ENCODE measurements at regions not wholly inside any gene's neighbourhood (a gene's known extent, or its start where the extent isn't known, plus 50 kb on each side); places are given as distances from the start of the nearest gene placed in this dataset.

DNA sequence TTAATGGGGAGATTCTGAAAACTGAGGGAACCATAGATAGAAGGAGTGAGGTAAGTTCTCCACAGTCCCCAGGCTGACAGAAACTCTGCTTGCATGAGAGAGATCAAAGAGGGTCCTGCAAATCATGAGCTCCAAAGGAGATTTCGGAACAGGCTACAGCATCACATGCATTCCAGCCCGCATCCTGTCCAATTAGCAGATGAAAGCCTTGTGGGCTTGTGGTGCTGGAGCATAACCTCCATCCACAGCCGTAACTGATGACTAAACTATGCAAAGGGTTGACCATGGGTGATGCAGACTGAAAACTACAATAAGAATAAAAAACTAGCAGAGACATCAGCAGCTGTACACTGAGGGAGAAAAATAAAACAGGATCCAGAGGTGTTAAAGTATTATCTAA lies 654.5 kb downstream of the TLL1 start:
- TF ChIP-seq CTCF (IDR thresholded peaks at IDR 0.05): no peak

DNA sequence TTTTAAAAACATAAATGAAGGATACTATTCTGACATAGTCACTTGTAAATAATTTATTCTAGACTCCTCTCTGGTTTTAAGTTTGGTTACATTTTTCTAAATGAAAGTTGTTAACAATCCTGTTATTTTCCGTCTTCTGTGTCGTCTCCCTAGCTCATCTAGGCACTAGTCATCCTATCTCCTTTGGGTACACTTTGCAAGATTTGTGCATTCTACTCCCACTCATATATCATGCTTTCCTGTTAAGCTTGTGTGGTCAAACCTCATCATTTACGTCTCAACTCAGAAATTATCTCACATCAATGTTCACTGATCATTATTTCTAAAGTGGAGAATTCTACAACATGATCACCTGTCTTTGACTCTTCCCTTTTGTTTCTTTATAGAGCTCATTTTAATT lies 658.7 kb downstream of the TLL1 start:
- TF ChIP-seq CTCF (IDR thresholded peaks at IDR 0.05): no peak

DNA sequence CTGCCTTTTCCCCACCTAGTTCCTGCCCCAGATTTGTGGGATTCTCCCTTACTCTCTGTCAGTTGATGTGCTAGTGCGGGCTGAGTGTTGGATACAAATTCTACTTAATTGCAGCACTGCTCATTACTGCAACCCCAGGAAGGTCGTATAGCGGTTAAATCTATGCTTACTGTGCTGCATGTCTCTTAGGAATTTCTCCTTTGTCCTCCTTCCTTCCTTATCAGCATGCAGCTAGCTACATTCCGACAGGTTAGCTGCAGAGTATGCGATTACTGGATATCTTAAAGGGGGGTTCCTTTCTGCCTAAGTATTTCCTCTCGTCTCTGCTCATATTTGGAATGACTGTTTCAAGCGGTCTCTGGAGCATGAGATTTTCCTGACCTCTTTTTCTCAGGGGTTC lies 662.8 kb downstream of the TLL1 start:
- TF ChIP-seq CTCF (IDR thresholded peaks at IDR 0.05): no peak

DNA sequence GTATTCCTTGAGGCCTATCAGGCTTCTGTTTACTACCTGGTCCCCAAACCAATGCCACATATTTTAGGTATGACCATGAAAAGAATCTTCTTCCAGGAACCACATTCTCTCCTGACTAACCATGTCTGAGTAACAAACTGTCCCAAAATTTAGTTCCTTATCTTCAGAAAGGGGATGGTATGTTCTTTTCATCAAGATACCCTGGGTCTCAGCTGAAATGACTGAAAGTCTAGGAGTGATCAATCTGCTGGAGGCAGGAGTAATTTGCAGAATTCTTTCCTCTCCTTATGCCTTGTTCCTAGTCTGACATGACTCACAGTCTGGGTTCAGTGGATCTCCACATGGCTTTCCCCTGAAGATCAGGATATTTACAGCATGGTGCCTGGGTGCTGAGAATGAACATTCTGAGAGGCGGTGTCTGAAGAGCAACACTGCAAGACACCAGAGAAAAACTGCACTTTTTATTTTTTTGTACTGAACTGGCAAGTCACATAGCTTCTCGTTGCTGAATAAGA lies 665.5 kb downstream of the TLL1 start:
- TF ChIP-seq CTCF (IDR thresholded peaks at IDR 0.05): no peak

DNA sequence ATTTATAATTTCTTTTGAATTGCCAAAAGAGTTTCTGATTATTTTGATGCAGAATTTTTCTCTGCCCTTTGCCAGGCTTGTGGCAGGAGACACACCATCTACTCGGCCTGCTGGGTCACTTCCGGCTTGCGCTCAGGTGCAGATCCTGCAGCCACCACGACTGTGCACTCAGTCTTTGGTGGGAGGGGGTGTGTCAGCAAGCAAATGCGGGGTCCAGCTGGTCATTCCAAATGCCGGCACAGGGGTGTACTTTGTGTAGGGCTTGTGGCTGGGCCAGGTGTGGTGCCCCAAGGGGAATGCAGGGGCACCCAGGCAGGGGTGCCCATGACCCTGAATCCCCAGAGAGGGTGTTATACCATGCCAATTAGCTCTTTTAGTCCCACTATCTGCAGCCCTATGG lies 673.0 kb downstream of the TLL1 start:
- no peak for TF ChIP-seq CTCF (IDR thresholded peaks at IDR 0.05)

- TF ChIP-seq CTCF (IDR thresholded peaks at IDR 0.05): no peak
These were observed 656.7 kb downstream of the SPOCK3 start for GRCh38 chr4:166577639-166578038.

DNA sequence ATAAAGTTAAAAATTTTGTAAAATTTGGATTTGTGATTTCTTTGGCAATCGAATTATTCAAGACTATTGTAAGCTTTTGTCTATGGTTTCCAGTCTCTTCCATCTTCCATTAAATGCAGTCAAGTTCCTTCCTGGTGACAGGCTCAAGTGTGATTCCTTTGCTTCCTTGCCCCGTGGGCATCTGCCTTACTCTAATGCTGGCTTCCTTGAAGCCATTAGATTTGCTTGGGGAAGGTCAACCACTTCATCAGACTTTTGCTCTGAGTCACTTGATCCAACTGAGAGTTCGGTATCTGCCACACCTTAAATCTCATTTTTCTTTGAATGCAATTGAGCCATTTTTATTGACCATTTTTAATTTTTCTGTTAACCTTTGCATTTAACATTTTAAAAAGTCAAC lies 648.8 kb downstream of the SPOCK3 start:
- TF ChIP-seq CTCF (IDR thresholded peaks at IDR 0.05): no peak

- peak; percentile 60 for TF ChIP-seq CTCF (IDR thresholded peaks at IDR 0.05)
These were observed 639.9 kb downstream of the SPOCK3 start for GRCh38 chr4:166594326-166594946.

Data from LNCAP (cell line).